GM18505 (cell line): ENCODE measurements at regions not wholly inside any gene's neighbourhood (a gene's known extent, or its start where the extent isn't known, plus 50 kb on each side); places are given as distances from the start of the nearest gene placed in this dataset.
"Not testable (repeated sequence)": the region's sequence is repeated elsewhere in the genome, so short reads cannot be mapped to it uniquely, and the experiment has no call there.

ENCODE experiments used
- ATAC-seq: cut with Tn5 transposase; IDR thresholded peaks from one replicate; pipeline ENCODE4 v1.9.1; 2021; ENCODE audit not compliant: unreplicated experiment
- POLR2A ChIP-seq: IDR thresholded peaks from 4 replicates; pipeline ENCODE4 v1.6.1; 2011; ENCODE audit warnings: borderline replicate concordance; ENCODE audit not compliant: insufficient read depth, insufficient read length; ENCODE audit errors: extremely low read depth

- no peak for ATAC-seq
- no peak for TF ChIP-seq POLR2A
Observed at GRCh38 chr5:159801303-159801702, 115.0 kb upstream of the ADRA1B start.

- TF ChIP-seq POLR2A: no peak
- no peak for ATAC-seq
Observed at GRCh38 chr5:159802661-159803060, 113.6 kb upstream of the ADRA1B start.

- TF ChIP-seq POLR2A: no peak
- no peak for ATAC-seq
Observed at GRCh38 chr5:159804121-159804520, 112.2 kb upstream of the ADRA1B start.

GRCh38 chr5:159805021-159805420, 111.3 kb upstream of the ADRA1B start:
- ATAC-seq: no peak
- no peak for TF ChIP-seq POLR2A

GRCh38 chr5:159807135-159807534, 109.1 kb upstream of the ADRA1B start:
- not testable (repeated sequence) for ATAC-seq

- no peak for ATAC-seq
- no peak for TF ChIP-seq POLR2A
Observed at GRCh38 chr5:159807586-159807985, 108.7 kb upstream of the ADRA1B start.

- no peak for ATAC-seq
- no peak for TF ChIP-seq POLR2A
Observed at GRCh38 chr5:159811712-159812111, 104.6 kb upstream of the ADRA1B start.

GRCh38 chr5:159812759-159813158, 103.5 kb upstream of the ADRA1B start:
- ATAC-seq: not testable (repeated sequence)

GRCh38 chr5:159814222-159814621, 102.1 kb upstream of the ADRA1B start:
- ATAC-seq: no peak
- no peak for TF ChIP-seq POLR2A

GRCh38 chr5:159814805-159815585, 101.3 kb upstream of the ADRA1B start:
- no peak for ATAC-seq
- TF ChIP-seq POLR2A: no peak

GRCh38 chr5:159817262-159818029, 98.8 kb upstream of the ADRA1B start:
- TF ChIP-seq POLR2A: no peak
- no peak for ATAC-seq

GRCh38 chr5:159819591-159820411, 96.5 kb upstream of the ADRA1B start:
- no peak for ATAC-seq
- no peak for TF ChIP-seq POLR2A

GRCh38 chr5:159820692-159821091, 95.6 kb upstream of the ADRA1B start:
- ATAC-seq: no peak
- no peak for TF ChIP-seq POLR2A

GRCh38 chr5:159821461-159821940, 94.8 kb upstream of the ADRA1B start:
- ATAC-seq: no peak
- TF ChIP-seq POLR2A: no peak
